Transverse colon (tissue), 4 donors: ENCODE measurements at regions not wholly inside any gene's neighbourhood (a gene's known extent, or its start where the extent isn't known, plus 50 kb on each side); places are given as distances from the start of the nearest gene placed in this dataset.
"Not testable (repeated sequence)": the region's sequence is repeated elsewhere in the genome, so short reads cannot be mapped to it uniquely, and the experiment has no call there.

ENCODE experiments used
- EP300 ChIP-seq: sonication (generic); formaldehyde crosslinking; IDR thresholded peaks from one replicate; pipeline ENCODE4 v1.6.1; 2017; ENCODE audit warnings: antibody characterized with exemption, low read depth
- POLR2A ChIP-seq: fragments of 450-650 bp; IDR thresholded peaks from one replicate; pipeline ENCODE4 v1.6.1; 2016; ENCODE audit warnings: antibody characterized with exemption, mild to moderate bottlenecking, moderate library complexity
- POLR2AphosphoS5 ChIP-seq, 3 donors: sonication (generic); formaldehyde crosslinking; IDR thresholded peaks; one replicate each; pipeline ENCODE4 v1.6.1; 2016; ENCODE audit warnings: antibody characterized with exemption in 3 of 3
- TF ChIP-seq, protein P1 (sequence below), 5 experiments: fragments of 200-600 bp in 3 of 5; fragments of 450-650 bp in 2 of 5; sonication (generic) in 3 of 5; IDR thresholded peaks; 1 replicate in 2 of 5; 2 replicates in 3 of 5; pipeline ENCODE4 v1.5.1; 2016 to 2017; ENCODE audit warnings: antibody characterized with exemption in 5 of 5, inconsistent platforms in 3 of 5, mild to moderate bottlenecking in 2 of 5, moderate library complexity in 1 of 5

DNA sequence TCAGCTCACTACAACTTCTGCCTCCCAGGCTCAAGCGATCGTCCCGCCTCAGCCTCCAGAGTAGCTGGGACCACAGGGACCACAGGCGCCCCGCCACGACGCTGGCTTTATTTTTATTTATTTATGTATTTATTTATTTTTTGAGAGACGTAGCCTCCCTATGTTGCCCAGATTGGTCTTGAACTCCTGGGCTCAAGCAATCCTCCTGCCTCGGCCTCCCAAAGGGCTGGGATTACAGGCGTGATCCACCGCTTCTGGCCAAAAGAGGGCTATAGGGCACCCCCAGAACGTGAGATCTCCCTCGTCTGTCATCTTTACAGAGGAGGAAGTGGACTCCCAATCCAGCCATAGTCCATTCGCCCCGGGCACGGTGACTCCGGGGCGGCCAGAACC is 125.1 kb upstream of the PTPN20 start:
- not testable (repeated sequence) for TF ChIP-seq EP300; POLR2A; POLR2AphosphoS5 (IDR thresholded peaks at IDR 0.05)
- TF ChIP-seq, protein P1, sequence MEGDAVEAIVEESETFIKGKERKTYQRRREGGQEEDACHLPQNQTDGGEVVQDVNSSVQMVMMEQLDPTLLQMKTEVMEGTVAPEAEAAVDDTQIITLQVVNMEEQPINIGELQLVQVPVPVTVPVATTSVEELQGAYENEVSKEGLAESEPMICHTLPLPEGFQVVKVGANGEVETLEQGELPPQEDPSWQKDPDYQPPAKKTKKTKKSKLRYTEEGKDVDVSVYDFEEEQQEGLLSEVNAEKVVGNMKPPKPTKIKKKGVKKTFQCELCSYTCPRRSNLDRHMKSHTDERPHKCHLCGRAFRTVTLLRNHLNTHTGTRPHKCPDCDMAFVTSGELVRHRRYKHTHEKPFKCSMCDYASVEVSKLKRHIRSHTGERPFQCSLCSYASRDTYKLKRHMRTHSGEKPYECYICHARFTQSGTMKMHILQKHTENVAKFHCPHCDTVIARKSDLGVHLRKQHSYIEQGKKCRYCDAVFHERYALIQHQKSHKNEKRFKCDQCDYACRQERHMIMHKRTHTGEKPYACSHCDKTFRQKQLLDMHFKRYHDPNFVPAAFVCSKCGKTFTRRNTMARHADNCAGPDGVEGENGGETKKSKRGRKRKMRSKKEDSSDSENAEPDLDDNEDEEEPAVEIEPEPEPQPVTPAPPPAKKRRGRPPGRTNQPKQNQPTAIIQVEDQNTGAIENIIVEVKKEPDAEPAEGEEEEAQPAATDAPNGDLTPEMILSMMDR (IDR thresholded peaks at IDR 0.05) = not testable (repeated sequence)
